SK-N-SH (cell line): ENCODE measurements at regions not wholly inside any gene's neighbourhood (a gene's known extent, or its start where the extent isn't known, plus 50 kb on each side); places are given as distances from the start of the nearest gene placed in this dataset.
A peak's percentile ranks its signal among the peaks of the same experiment; 100 is the strongest.

Experiments used
- CTCF ChIA-PET: fragments of 300-600, 350-600 bp; formaldehyde crosslinking; extraction: SDS; loops from one replicate; lab custom pipeline; 2021; lab: Yijun Ruan, JAX
- POLR2A ChIA-PET: fragments of 350-600 bp; sonication (Branson Sonifier 250); formaldehyde crosslinking; extraction: SDS; loops from one replicate; lab custom pipeline; 2020; ENCODE audit warnings: antibody characterized with exemption, inconsistent platforms; lab: Yijun Ruan, JAX
- DNase-seq: peaks from one replicate; pipeline ENCODE4 v3.0.0; 2012
- H2AFZ ChIP-seq: fragments of 200-600 bp; sonication (generic); 2 replicates; pipeline ENCODE4 v1.8.1; 2016; ENCODE audit warnings: antibody characterized with exemption, mild to moderate bottlenecking, low read depth
- H3F3A ChIP-seq: fragments of 200-600 bp; sonication (generic); replicated peaks from 2 replicates; pipeline ENCODE3; 2016; ENCODE audit warnings: antibody characterized with exemption, mild to moderate bottlenecking; ENCODE audit not compliant: insufficient read depth
- H3K27ac ChIP-seq, 2 experiments: fragments of 200-500 bp in 1 of 2; fragments of 200-600 bp in 1 of 2; sonication (Bioruptor generic) in 1 of 2; sonication (generic), shearing (Covaris generic) in 1 of 2; 2 replicates each; pipeline versions ENCODE4 v1.5.1 to v1.6.1; 2014 to 2016; ENCODE audit warnings: low read depth in 2 of 2, inconsistent platforms in 1 of 2, low read length in 1 of 2, mild to moderate bottlenecking in 1 of 2, mixed read lengths in 1 of 2
- H3K27me3 ChIP-seq: fragments of 200-600 bp; sonication (generic), shearing (Covaris generic); 2 replicates; pipeline ENCODE4 v1.6.1; 2016; ENCODE audit warnings: mixed run types; ENCODE audit not compliant: insufficient read depth
- H3K36me3 ChIP-seq, 2 experiments: fragments of 200-500 bp in 1 of 2; fragments of 200-600 bp in 1 of 2; sonication (Bioruptor generic) in 1 of 2; sonication (generic) in 1 of 2; replicated peaks in 1 of 2; 2 replicates each; pipeline versions ENCODE3 to v1.5.1; 2014 to 2016; ENCODE audit warnings: low read length in 1 of 2, mild to moderate bottlenecking in 1 of 2; ENCODE audit not compliant: insufficient read depth in 2 of 2, control insufficient read depth in 1 of 2
- H3K4me1 ChIP-seq, 2 experiments: fragments of 200-500 bp in 1 of 2; fragments of 200-600 bp in 1 of 2; sonication (Bioruptor generic) in 1 of 2; sonication (generic), shearing (Covaris generic) in 1 of 2; 2 replicates each; pipeline versions ENCODE4 v1.5.1 to v1.6.1; 2014 to 2016; ENCODE audit warnings: low read depth in 1 of 2, low read length in 1 of 2, mixed run types in 1 of 2; ENCODE audit not compliant: insufficient read depth in 2 of 2, control insufficient read depth in 1 of 2
- H3K4me2 ChIP-seq: fragments of 200-600 bp; sonication (generic), shearing (Covaris generic); 2 replicates; pipeline ENCODE4 v1.6.1; 2017; ENCODE audit warnings: mixed run types
- H3K4me3 ChIP-seq, 2 experiments: fragments of 200-500 bp in 1 of 2; fragments of 200-600 bp in 1 of 2; sonication (Bioruptor generic) in 1 of 2; sonication (generic), shearing (Covaris generic) in 1 of 2; 2 replicates each; pipeline versions ENCODE4 v1.5.1 to v1.8.1; 2014 to 2016; ENCODE audit warnings: low read depth in 2 of 2, inconsistent platforms in 1 of 2, low read length in 1 of 2, mild to moderate bottlenecking in 1 of 2, mixed read lengths in 1 of 2, moderate library complexity in 1 of 2
- H3K79me2 ChIP-seq: fragments of 200-600 bp; sonication (generic); 2 replicates; pipeline ENCODE4 v1.8.1; 2017; ENCODE audit warnings: mild to moderate bottlenecking; ENCODE audit not compliant: insufficient read depth
- H3K9ac ChIP-seq: fragments of 200-600 bp; sonication (generic); 2 replicates; pipeline ENCODE4 v1.6.1; 2017; ENCODE audit warnings: mixed run types
- H3K9me2 ChIP-seq: fragments of 200-600 bp; sonication (generic); 2 replicates; pipeline ENCODE4 v1.6.1; 2017; ENCODE audit warnings: mixed run types
- H3K9me3 ChIP-seq: fragments of 200-600 bp; sonication (generic); 2 replicates; pipeline ENCODE4 v1.6.1; 2017; ENCODE audit warnings: mixed run types, mild to moderate bottlenecking, moderate library complexity
- H4K20me1 ChIP-seq: fragments of 200-600 bp; sonication (generic); 2 replicates; pipeline ENCODE4 v1.6.1; 2017; ENCODE audit warnings: mild to moderate bottlenecking, mixed run types; ENCODE audit not compliant: insufficient read depth
- ELF1 ChIP-seq: IDR thresholded peaks from 2 replicates; pipeline ENCODE4 v1.4.0; 2012
- EZH2phosphoT487 ChIP-seq: fragments of 200-600 bp; sonication (generic); IDR thresholded peaks from 2 replicates; pipeline ENCODE4 v1.6.1; 2017; ENCODE audit warnings: low read depth, mixed run types, mild to moderate bottlenecking, antibody characterized with exemption, moderate library complexity, borderline replicate concordance
- GABPA ChIP-seq: IDR thresholded peaks from 2 replicates; pipeline ENCODE4 v1.4.0; 2012; ENCODE audit warnings: low read depth, mild to moderate bottlenecking
- IRF3 ChIP-seq: fragments of 150-350 bp; IDR thresholded peaks from 2 replicates; pipeline ENCODE4 v1.6.1; 2016; ENCODE audit warnings: mild to moderate bottlenecking, low read depth, low read length
- JUND ChIP-seq: IDR thresholded peaks from 2 replicates; pipeline ENCODE4 v1.4.0; 2012
- MAX ChIP-seq: IDR thresholded peaks from 2 replicates; pipeline ENCODE4 v1.4.0; 2012; ENCODE audit warnings: low read depth
- MEF2A ChIP-seq: IDR thresholded peaks from 2 replicates; pipeline ENCODE4 v1.4.0; 2012; ENCODE audit warnings: low read depth, borderline replicate concordance
- MXI1 ChIP-seq: IDR thresholded peaks from 2 replicates; pipeline ENCODE4 v1.6.1; 2012; ENCODE audit warnings: mild to moderate bottlenecking, low read depth, low read length, improper control_type of control experiment
- RAD21 ChIP-seq: IDR thresholded peaks from 2 replicates; pipeline ENCODE4 v1.6.1; 2012; ENCODE audit warnings: mild to moderate bottlenecking, low read length
- RCOR1 ChIP-seq: fragments of 150-350 bp; IDR thresholded peaks from 2 replicates; pipeline ENCODE4 v1.6.1; 2017; ENCODE audit warnings: antibody characterized with exemption, low read length
- RFX5 ChIP-seq: IDR thresholded peaks from 2 replicates; pipeline ENCODE4 v1.6.1; 2012; ENCODE audit warnings: mild to moderate bottlenecking, improper control_type of control experiment, low read length
- RXRA ChIP-seq: IDR thresholded peaks from 2 replicates; pipeline ENCODE4 v1.4.0; 2012; ENCODE audit warnings: low read depth, mild to moderate bottlenecking, borderline replicate concordance
- SIN3A ChIP-seq: IDR thresholded peaks from 2 replicates; pipeline ENCODE4 v1.6.1; 2012; ENCODE audit warnings: low read depth, mild to moderate bottlenecking, low read length, moderate library complexity, borderline replicate concordance
- SMC3 ChIP-seq: IDR thresholded peaks from 2 replicates; pipeline ENCODE4 v1.6.1; 2012; ENCODE audit warnings: low read depth, low read length, improper control_type of control experiment
- TCF12 ChIP-seq: IDR thresholded peaks from 2 replicates; pipeline ENCODE4 v1.4.0; 2012
- USF1 ChIP-seq: IDR thresholded peaks from 2 replicates; pipeline ENCODE4 v1.4.0; 2012; ENCODE audit warnings: low read depth, borderline replicate concordance
- YY1 ChIP-seq: IDR thresholded peaks from 2 replicates; pipeline ENCODE4 v1.4.0; 2012; ENCODE audit warnings: low read depth, mild to moderate bottlenecking
- WGBS: methylation state at CpG from one replicate; pipeline ENCODE4 v1.1.6; 2017; ENCODE audit warnings: low lambda C conversion rate; 5-methylcytosine and 5-hydroxymethylcytosine counted together

GRCh38 chr1:110262296-110262695, 52.2 kb downstream of the KCNC4 start (continued):
- no peak for TF ChIP-seq EZH2phosphoT487

- Histone ChIP-seq H3F3A (no peaks in the 10 kb centered on the region), H3K9ac (no peak overlapping the region), H3K27me3 (peaks cover 7% of the 10 kb centered on the region), H3K4me1 (peaks cover 0 to 17% of the 10 kb centered on the region in 2 experiments; a peak in 2 of 4 replicates), H3K9me2 (no peaks in the 10 kb centered on the region), H3K79me2 (no peaks in the 10 kb centered on the region), H3K36me3 (no peaks in the 10 kb centered on the region), H3K9me3 (no peaks in the 10 kb centered on the region), H3K4me3 (no peak overlapping the region), H2AFZ (no peak overlapping the region), H3K4me2 (no peak overlapping the region), H3K27ac (no peak overlapping the region)
- DNase-seq, result no peak
- POLR2A ChIA-PET, result no interaction called here
- 48% methylated on average over 9 of the region's 9 CpGs for WGBS
- CTCF ChIA-PET, result interaction anchor here (0.6 to 1.5 kb wide), 5 partner anchors 22 to 61 kb away, joined by 3 to 6 read pairs (median 3); no protein-coding TSS in a partner anchor
- peak; percentile 55; the same call in 1 of the 2 replicates for TF ChIP-seq MXI1
- TF ChIP-seq SMC3, result peak; percentile 6; the same call in 1 of the 2 replicates
- no peak for TF ChIP-seq TCF12
- TF ChIP-seq YY1, result no peak
- TF ChIP-seq GABPA, result no peak
- no peak for TF ChIP-seq MEF2A
- TF ChIP-seq IRF3, result no peak
- no peak for TF ChIP-seq MAX
- no peak for TF ChIP-seq ELF1
- TF ChIP-seq RAD21, result peak; percentile 31
- no peak for TF ChIP-seq RCOR1
- TF ChIP-seq RXRA, result no peak
- TF ChIP-seq SIN3A, result no peak
- TF ChIP-seq, all 33 proteins: peak for 3
- no peaks in the 10 kb centered on the region for H4K20me1 ChIP-seq
Measured at GRCh38 chr1:110262846-110263631, 52.9 kb downstream of the KCNC4 start.

GRCh38 chr1:110264430-110264829, 54.3 kb downstream of the KCNC4 start:
- Histone ChIP-seq H3K4me2 (no peak overlapping the region), H3K4me1 (peaks cover 0 to 8% of the 10 kb centered on the region in 2 experiments; a peak in 2 of 4 replicates), H3K9me3 (no peaks in the 10 kb centered on the region), H3K79me2 (no peaks in the 10 kb centered on the region), H3K27me3 (peaks cover 7% of the 10 kb centered on the region), H3K9me2 (no peaks in the 10 kb centered on the region), H3F3A (no peaks in the 10 kb centered on the region), H3K27ac (no peak overlapping the region), H4K20me1 (no peaks in the 10 kb centered on the region), H3K9ac (no peak overlapping the region), H3K36me3 (no peaks in the 10 kb centered on the region), H2AFZ (no peak overlapping the region), H3K4me3 (no peak overlapping the region)
- 32% methylated on average over 4 of the region's 4 CpGs for WGBS
- no peak for DNase-seq
- ChIA-PET CTCF (interaction anchor here (0.7 to 1.3 kb wide), 2 partner anchors 16 to 62 kb away, joined by 3 read pairs; no protein-coding TSS in a partner anchor), POLR2A (no interaction called here)
- no peak for TF ChIP-seq JUND
- TF ChIP-seq RFX5, result no peak
- no peak for TF ChIP-seq USF1
- no peak for TF ChIP-seq RCOR1
- no peak for TF ChIP-seq MAX
